T-helper 2 cell treated with Interferon-gamma antibody and Interleukin-4, amounts not matched to agents 5 μg/mL and 100 μg/mL, for 36 hours (primary cell): ENCODE measurements at regions not wholly inside any gene's neighbourhood (a gene's known extent, or its start where the extent isn't known, plus 50 kb on each side); places are given as distances from the start of the nearest gene placed in this dataset.
"Not testable (repeated sequence)": the region's sequence is repeated elsewhere in the genome, so short reads cannot be mapped to it uniquely, and the experiment has no call there.

Experiments used
- DNase-seq: peaks from one replicate; pipeline ENCODE4 v3.0.0; 2021; ENCODE audit warnings: low spot score
- H3K27ac Mint-ChIP-seq: one replicate; pipeline ENCODE4 v1.8.0; 2021; ENCODE audit warnings: mild to moderate bottlenecking, mixed read lengths
- H3K27me3 Mint-ChIP-seq: one replicate; pipeline ENCODE4 v1.8.0; 2021; ENCODE audit warnings: low read depth, mixed read lengths
- H3K36me3 Mint-ChIP-seq: one replicate; pipeline ENCODE4 v1.8.0; 2021; ENCODE audit warnings: low read depth, mixed read lengths
- H3K4me1 Mint-ChIP-seq: one replicate; pipeline ENCODE4 v1.8.0; 2021; ENCODE audit warnings: low read depth, mixed read lengths
- H3K4me3 Mint-ChIP-seq: one replicate; pipeline ENCODE4 v1.8.0; 2022; ENCODE audit warnings: mild to moderate bottlenecking, moderate library complexity, mixed read lengths
- H3K9me3 Mint-ChIP-seq: one replicate; pipeline ENCODE4 v1.8.0; 2021; ENCODE audit warnings: mixed read lengths

GRCh38 chr5:42931451-42931850, 108.7 kb downstream of the ANXA2R start:
- not testable (repeated sequence) for H3K4me3 Mint-ChIP-seq, H3K36me3 Mint-ChIP-seq, H3K27ac Mint-ChIP-seq, H3K9me3 Mint-ChIP-seq, DNase-seq, H3K4me1 Mint-ChIP-seq
- peaks cover 32% of the 10 kb centered on the region for H3K27me3 Mint-ChIP-seq

- H3K36me3 Mint-ChIP-seq = peaks cover under 1% of the 10 kb centered on the region
- H3K4me1 Mint-ChIP-seq = no peaks in the 10 kb centered on the region
- H3K27me3 Mint-ChIP-seq = peaks cover 30% of the 10 kb centered on the region
- H3K27ac Mint-ChIP-seq = no peak overlapping the region
- H3K9me3 Mint-ChIP-seq = peaks cover 3% of the 10 kb centered on the region
- H3K4me3 Mint-ChIP-seq = no peak overlapping the region
- DNase-seq = no peak
Measured at GRCh38 chr5:42930934-42931333, 109.2 kb downstream of the ANXA2R start.

- DNase-seq = no peak
Measured at GRCh38 chr5:42929871-42930270, 110.2 kb downstream of the ANXA2R start.

GRCh38 chr5:42927730-42928129, 112.4 kb downstream of the ANXA2R start:
- Mint-ChIP-seq H3K36me3 (no peaks in the 10 kb centered on the region), H3K9me3 (peaks cover 3% of the 10 kb centered on the region), H3K27me3 (peaks cover 20% of the 10 kb centered on the region), H3K4me1 (no peaks in the 10 kb centered on the region), H3K27ac (no peak overlapping the region), H3K4me3 (no peak overlapping the region)
- no peak for DNase-seq

More at GRCh38 chr5:42929871-42930270, 110.2 kb downstream of the ANXA2R start:
- H3K27ac Mint-ChIP-seq = no peak overlapping the region
- no peak overlapping the region for H3K4me3 Mint-ChIP-seq
- peaks cover 3% of the 10 kb centered on the region for H3K9me3 Mint-ChIP-seq
- H3K27me3 Mint-ChIP-seq = peaks cover 29% of the 10 kb centered on the region
- no peaks in the 10 kb centered on the region for H3K36me3 Mint-ChIP-seq
- H3K4me1 Mint-ChIP-seq = no peaks in the 10 kb centered on the region

GRCh38 chr5:42924686-42925085, 113.0 kb upstream of the SELENOP start:
- no peaks in the 10 kb centered on the region for H3K4me1 Mint-ChIP-seq
- peaks cover 16% of the 10 kb centered on the region for H3K27me3 Mint-ChIP-seq
- no peak for DNase-seq
- H3K9me3 Mint-ChIP-seq = no peaks in the 10 kb centered on the region
- H3K27ac Mint-ChIP-seq = no peak overlapping the region
- no peaks in the 10 kb centered on the region for H3K36me3 Mint-ChIP-seq
- no peak overlapping the region for H3K4me3 Mint-ChIP-seq

- no peaks in the 10 kb centered on the region for H3K4me1 Mint-ChIP-seq
- peaks cover 19% of the 10 kb centered on the region for H3K27me3 Mint-ChIP-seq
- H3K36me3 Mint-ChIP-seq = no peaks in the 10 kb centered on the region
- H3K27ac Mint-ChIP-seq = no peak overlapping the region
- DNase-seq = no peak
- no peaks in the 10 kb centered on the region for H3K9me3 Mint-ChIP-seq
- H3K4me3 Mint-ChIP-seq = no peak overlapping the region
Measured at GRCh38 chr5:42924226-42924625, 112.5 kb upstream of the SELENOP start.

- no peaks in the 10 kb centered on the region for H3K4me1 Mint-ChIP-seq
- H3K27ac Mint-ChIP-seq = no peak overlapping the region
- no peak overlapping the region for H3K4me3 Mint-ChIP-seq
- no peaks in the 10 kb centered on the region for H3K36me3 Mint-ChIP-seq
- no peak for DNase-seq
- H3K27me3 Mint-ChIP-seq = peaks cover 19% of the 10 kb centered on the region
- no peaks in the 10 kb centered on the region for H3K9me3 Mint-ChIP-seq
Measured at GRCh38 chr5:42923710-42924109, 112.0 kb upstream of the SELENOP start.

- Mint-ChIP-seq H3K27ac (no peak overlapping the region), H3K9me3 (no peaks in the 10 kb centered on the region), H3K27me3 (peaks cover 15% of the 10 kb centered on the region), H3K4me3 (no peak overlapping the region), H3K4me1 (no peaks in the 10 kb centered on the region), H3K36me3 (no peaks in the 10 kb centered on the region)
- DNase-seq = no peak
Measured at GRCh38 chr5:42919600-42919999, 107.9 kb upstream of the SELENOP start.

GRCh38 chr5:42915306-42915866, 103.7 kb upstream of the SELENOP start:
- Mint-ChIP-seq H3K9me3 (no peaks in the 10 kb centered on the region), H3K4me1 (peaks cover 2% of the 10 kb centered on the region), H3K27ac (no peak overlapping the region), H3K4me3 (no peak overlapping the region), H3K27me3 (peaks cover 8% of the 10 kb centered on the region), H3K36me3 (no peaks in the 10 kb centered on the region)
- no peak for DNase-seq

- H3K27me3 Mint-ChIP-seq = peaks cover 10% of the 10 kb centered on the region
- H3K4me3 Mint-ChIP-seq = no peak overlapping the region
- no peaks in the 10 kb centered on the region for H3K36me3 Mint-ChIP-seq
- no peaks in the 10 kb centered on the region for H3K9me3 Mint-ChIP-seq
- DNase-seq = no peak
- peaks cover 14% of the 10 kb centered on the region for H3K4me1 Mint-ChIP-seq
- H3K27ac Mint-ChIP-seq = no peak overlapping the region
Measured at GRCh38 chr5:42912184-42912798, 100.6 kb upstream of the SELENOP start.

- peak; percentile 88 for DNase-seq
- H3K27ac Mint-ChIP-seq = peak overlapping the region; percentile 50
- peaks cover 14% of the 10 kb centered on the region for H3K4me1 Mint-ChIP-seq
- H3K36me3 Mint-ChIP-seq = no peaks in the 10 kb centered on the region
- H3K27me3 Mint-ChIP-seq = peaks cover 33% of the 10 kb centered on the region
- peak overlapping the region; percentile 87 for H3K4me3 Mint-ChIP-seq
- no peaks in the 10 kb centered on the region for H3K9me3 Mint-ChIP-seq
Measured at GRCh38 chr5:42908509-42909488, 97.1 kb upstream of the SELENOP start.

GRCh38 chr5:42908086-42908485, 96.4 kb upstream of the SELENOP start:
- H3K4me1 Mint-ChIP-seq = peaks cover 14% of the 10 kb centered on the region
- no peak for DNase-seq
- H3K36me3 Mint-ChIP-seq = no peaks in the 10 kb centered on the region
- peaks cover 33% of the 10 kb centered on the region for H3K27me3 Mint-ChIP-seq
- peak overlapping the region; percentile 87 for H3K4me3 Mint-ChIP-seq
- H3K27ac Mint-ChIP-seq = no peak overlapping the region
- H3K9me3 Mint-ChIP-seq = no peaks in the 10 kb centered on the region

GRCh38 chr5:42905827-42906226, 94.1 kb upstream of the SELENOP start:
- no peak for DNase-seq
- H3K27ac Mint-ChIP-seq = no peak overlapping the region
- peaks cover 35% of the 10 kb centered on the region for H3K27me3 Mint-ChIP-seq
- H3K9me3 Mint-ChIP-seq = no peaks in the 10 kb centered on the region
- H3K4me1 Mint-ChIP-seq = peaks cover 13% of the 10 kb centered on the region
- H3K36me3 Mint-ChIP-seq = no peaks in the 10 kb centered on the region
- H3K4me3 Mint-ChIP-seq = no peak overlapping the region

GRCh38 chr5:42900734-42901133, 89.0 kb upstream of the SELENOP start:
- no peaks in the 10 kb centered on the region for H3K9me3 Mint-ChIP-seq
- no peak overlapping the region for H3K4me3 Mint-ChIP-seq
- DNase-seq = no peak
- no peak overlapping the region for H3K27ac Mint-ChIP-seq
- no peaks in the 10 kb centered on the region for H3K36me3 Mint-ChIP-seq
- no peaks in the 10 kb centered on the region for H3K4me1 Mint-ChIP-seq
- peaks cover 28% of the 10 kb centered on the region for H3K27me3 Mint-ChIP-seq
